GM21619 (cell line): ENCODE measurements at regions not wholly inside any gene's neighbourhood (a gene's known extent, or its start where the extent isn't known, plus 50 kb on each side); places are given as distances from the start of the nearest gene placed in this dataset.

ENCODE experiments used
- ATAC-seq: cut with Tn5 transposase; IDR thresholded peaks from one replicate; pipeline ENCODE4 v1.9.1; 2021; ENCODE audit not compliant: unreplicated experiment

DNA sequence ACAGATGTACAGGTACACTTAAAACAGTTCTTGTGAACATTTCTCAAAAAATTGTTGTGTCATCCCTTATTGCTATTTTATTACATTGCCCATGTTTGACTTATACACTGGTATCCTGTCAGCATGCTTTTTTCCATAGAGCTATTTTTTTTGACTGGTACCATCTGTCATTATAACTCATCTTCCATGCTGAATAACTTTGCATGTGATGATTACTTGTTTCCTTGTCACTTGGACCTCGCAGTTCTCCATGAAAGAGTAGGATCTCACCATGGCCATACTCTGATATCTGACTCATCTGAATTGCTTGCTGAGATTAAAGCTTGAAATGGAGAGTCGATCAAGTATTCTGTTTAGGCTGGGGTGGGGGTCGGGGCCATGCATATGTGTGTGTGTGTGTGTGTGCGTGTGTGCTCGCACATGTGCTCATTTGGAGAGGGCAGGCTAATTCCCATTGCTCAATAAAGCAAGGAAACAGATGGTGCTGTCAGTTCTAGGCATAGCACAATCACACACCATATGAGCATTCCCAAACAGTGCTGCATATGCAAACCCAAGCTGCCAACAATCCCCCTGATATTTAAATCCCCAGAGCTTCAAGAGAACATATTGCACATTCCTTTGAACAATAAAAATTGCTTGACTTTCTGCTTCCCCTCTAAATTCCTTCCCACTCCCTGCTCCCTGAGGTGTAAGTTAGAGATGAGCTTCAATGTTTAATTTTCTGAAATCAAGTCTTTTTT is 62.9 kb downstream of the NHLRC3 start:
- ATAC-seq, result no peak

DNA sequence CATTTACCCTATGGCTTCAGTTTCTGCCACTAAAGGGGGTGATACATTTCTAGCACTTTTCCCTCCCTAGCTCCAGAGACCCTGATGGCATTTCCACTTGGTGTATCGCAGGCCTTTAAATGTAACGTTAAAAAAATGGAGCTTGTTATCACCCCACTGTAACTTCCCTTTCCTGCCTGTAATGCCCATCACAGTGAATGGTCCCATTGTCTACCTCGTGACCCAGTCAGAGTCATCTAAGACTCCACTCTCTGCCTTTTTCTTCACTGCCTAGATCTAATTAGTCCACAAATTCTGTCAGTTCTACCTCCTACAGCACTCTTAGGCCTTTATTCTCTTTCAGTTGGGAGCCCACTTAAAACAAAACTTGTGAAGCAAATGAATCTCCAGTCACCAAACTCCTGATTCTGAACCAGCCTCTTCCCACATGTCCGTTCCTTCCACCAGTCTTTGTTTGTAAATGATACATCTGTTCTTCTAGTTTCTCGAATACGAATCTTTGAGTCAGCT is 64.8 kb downstream of the NHLRC3 start:
- ATAC-seq, result no peak

DNA sequence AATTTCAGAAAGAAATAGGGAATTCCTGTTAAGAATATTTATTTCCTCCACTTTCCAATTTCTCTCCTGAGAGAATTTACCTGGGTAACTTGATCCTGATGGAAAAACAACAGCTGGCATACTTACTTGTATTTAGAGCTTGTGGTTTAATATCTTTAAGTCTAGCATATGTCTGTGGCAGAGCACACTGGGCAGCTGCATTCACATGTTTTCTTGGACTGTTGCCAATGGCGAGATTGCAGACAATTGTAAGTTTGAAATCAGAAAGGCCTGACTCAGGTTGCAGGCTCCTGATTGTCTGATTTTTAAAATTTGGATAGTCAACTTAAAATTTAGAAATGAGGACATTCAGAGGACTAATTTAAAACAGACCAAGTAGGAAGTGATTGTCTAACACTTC is 66.9 kb downstream of the NHLRC3 start:
- no peak for ATAC-seq

DNA sequence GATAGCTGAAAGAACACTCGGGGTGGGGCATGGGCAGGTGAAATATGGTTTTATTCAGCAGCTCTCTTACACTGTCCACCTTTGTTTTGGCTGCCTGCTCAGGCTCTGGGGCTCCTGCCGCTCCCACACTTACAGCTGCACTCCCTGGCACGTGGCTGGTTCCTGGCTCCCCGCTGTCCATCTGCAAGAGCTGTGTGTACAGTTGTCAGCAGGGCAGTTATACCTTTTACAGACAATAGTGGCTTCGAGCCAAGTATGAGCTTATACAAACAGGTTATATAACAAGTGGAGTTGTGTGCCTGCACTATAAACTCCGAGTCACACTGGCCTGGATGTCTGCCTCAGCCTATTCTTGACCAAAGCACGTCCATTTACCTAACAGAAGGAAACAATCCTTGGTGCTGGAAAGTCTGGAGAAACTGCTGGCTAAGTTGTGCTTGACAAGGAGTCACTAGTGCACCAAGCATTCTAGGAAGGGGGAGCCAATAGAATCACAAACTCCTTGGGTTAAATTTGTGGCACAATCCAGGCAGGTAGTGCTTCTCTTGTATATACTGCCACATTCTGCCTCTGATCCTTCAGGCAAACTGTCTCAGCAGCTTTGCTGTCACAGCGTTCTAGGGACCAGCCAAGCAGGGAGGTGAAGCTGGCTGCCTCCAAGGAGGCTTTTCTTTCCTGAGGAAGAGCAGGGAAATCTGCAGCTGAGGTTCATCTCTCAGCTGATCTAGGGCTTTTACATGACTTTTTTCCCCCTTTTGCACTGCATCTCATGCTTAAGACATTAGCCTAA is 68.2 kb downstream of the NHLRC3 start:
- ATAC-seq, result no peak

DNA sequence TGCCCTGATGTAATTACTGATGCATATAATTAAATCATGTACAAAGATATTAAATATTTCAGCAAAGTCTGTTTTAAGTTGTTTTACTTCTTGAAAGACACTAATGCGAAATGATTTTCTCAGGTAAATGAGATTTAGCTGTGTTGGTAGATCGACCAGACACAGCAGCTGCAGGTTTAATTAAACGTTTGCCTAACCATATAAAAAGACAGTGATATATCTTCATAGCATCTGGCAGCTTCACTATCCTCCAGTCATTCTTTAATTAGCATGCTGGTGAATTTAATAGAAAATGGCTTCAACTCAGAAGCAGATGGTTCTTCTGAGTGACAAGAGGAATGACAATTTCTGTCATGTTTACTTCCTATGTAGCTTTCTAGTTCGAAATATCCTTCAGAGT is 69.3 kb downstream of the NHLRC3 start:
- no peak for ATAC-seq

DNA sequence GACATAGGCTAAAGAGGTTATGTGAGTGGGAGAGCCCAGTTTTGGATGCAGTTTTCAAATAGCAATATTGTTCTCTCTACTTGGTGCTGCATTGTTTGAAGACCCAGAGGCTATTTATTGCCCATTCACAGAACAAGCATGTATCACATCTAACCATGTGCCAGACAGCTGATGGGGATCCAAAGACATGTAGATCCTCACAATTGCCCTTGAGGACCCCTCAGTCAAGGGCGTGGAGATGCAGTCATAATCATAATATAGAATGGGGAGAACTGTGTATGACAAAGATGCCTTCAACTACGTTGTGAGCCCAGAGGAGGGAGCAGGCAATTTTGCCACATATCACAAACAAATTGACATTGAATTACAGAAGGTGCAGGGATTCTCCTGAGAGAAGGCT is 70.5 kb downstream of the NHLRC3 start:
- ATAC-seq, result no peak

DNA sequence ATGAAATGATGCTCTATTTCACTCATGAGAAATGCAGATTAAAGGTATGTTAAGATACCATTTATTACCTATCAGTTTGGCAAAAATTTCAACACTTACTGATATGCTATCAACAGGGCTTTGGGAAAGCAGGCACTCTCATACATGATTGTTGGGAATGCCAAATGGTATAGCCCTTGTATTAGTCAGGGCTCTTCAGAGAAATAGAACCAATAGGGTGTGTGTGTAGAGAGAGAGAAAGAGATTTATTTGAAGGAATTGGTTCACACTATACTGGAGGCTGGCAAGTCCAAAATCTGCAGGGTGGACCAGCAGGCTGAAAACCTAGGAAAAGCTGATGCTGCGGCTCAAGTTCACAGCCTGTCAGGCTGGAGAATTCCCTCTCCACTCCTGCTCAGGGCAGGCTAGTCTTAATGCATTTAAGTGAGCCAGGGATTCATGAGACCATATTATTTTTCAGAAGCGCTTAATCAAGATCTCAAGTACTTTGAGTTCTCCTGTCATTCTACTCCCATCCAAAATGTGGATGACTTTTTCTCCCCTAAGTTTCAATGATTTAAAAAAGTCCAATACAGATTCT is 72.4 kb downstream of the NHLRC3 start:
- ATAC-seq, result no peak

DNA sequence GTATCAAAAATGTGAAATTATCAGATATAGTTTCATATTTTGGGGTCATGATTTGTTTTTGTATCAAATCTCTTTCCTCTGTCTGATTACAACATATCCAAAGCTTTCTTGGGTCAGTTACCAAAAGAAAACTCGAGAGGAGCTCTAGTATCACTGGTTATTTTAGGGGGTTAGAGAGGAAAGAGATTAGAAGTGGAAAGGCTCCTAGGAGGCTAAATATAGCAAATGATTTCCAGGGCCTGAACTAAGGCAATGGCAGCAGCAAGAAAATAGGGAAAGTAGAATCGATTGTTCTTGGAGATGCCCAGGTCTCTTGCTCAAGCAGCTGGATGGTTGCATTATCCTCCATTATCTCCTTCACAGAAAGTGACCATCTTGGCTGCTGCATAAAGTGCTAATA is 72.9 kb downstream of the NHLRC3 start:
- no peak for ATAC-seq

DNA sequence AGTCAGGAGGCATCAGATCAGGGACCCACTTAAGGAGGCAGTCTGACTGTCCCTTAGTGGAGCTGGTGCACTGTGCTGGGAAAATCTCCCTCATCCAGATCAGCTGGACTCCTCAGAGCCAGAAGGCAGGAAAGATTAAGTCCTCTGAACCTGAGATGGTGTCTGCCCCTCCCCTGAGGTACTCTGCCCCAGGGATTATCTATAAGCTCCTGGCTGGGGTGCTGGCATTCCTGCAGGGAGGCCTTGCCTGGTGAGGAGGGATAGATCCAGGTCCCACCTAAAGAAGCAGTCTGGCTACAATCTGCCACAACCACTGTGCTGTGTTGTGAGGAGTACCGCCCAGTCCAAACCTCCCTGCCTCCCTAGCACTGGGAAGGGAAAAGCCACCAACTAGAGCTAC is 81.2 kb downstream of the NHLRC3 start:
- ATAC-seq, result no peak

DNA sequence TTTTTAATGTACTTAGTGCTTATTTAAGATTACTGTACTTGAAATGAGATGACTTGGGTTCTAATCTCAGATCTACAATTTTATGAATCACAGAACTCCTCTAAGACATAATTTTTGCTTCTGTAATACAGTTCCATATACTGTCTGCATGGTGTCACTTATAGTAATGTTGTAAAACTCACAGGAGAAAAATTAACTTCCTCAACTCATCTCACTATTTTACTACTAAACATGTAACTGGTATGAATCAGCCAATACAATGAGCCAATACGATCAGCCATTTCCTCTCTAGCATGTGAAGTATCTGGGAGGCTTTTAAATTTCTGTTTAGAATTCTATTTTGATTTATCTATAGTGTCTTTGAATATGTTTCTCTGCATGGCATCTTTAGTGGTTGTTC is 85.3 kb downstream of the NHLRC3 start:
- ATAC-seq, result no peak

DNA sequence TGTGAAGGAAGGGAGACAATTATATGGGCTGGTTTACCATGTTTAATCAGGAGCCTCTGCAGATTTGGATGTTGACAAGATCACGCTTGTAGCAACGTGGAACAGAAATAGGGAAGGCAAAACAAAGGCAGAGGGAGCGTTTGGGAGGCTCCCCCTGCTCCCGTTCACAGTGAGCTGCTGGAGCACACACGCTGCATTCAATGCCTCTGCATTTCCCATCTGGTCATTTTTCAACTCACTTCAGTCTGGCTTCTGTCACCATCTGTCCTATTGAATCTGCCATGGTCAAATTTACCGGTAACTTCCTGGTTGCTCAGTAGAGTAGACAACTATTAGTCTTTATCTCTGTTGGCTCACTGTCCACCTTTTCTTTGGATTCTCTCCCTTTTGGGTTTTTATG is 91.0 kb downstream of the NHLRC3 start:
- no peak for ATAC-seq

DNA sequence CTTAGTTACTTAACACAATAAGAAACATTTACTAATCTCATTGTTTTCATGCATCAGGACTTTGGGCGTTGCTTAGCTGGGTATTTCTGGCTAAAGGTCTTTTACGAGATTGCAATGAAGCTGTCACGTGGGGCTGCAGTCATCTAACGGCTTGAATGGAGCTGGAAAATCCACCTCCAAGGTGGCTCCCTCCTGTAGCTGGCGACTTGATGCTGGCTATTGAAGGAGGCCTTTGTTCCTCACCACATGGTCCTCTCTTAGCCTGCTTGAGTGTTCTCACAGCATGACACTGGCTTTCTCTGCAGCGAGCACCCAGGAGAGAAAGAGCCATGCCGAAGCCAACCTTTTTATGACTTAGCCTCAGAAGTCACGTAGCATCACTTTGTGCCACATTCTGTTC is 92.0 kb downstream of the NHLRC3 start:
- ATAC-seq, result no peak

DNA sequence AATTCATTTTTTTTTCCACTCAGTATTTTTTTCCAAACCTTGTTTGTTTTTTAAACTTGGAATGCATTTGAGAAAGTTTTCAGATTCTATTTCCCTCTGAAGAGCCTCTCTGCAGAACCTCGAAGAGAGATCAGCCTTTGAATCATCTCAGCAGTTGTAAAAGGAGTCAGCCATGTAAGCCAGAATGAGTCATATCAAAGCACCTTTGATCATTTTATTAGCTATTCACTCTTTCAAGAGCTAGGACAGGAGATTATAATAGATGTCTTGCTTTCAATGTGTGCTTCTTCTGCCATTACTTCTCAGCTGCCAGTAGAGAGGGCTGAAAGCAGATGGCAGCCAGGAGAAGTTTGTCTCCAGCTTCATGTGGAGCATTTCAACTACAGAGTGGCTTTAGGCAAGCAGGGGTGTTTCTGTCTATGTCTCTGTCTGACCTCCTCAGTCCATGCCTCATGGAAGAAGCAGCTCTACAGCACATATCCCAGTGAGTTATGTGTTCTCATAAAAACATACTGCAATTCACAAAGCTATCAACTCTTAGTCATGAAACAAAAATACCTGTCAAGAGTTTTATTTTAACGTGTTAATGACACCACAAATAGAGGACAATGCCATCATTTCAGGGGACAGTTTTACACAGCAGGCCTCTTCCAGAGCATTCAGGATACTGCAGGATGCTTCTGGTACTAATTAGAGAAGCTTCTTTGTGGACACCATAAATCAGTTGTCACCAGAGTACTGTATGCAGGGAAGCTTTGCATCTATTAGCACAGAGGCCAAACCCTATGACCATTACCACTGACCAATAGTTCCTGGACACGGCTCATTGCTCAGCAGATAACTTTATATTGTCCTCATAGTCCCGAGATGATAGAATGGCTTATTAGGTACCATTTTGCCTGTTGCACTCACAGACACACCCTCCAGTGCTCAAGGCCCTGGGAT is 94.3 kb downstream of the NHLRC3 start:
- ATAC-seq, result no peak

DNA sequence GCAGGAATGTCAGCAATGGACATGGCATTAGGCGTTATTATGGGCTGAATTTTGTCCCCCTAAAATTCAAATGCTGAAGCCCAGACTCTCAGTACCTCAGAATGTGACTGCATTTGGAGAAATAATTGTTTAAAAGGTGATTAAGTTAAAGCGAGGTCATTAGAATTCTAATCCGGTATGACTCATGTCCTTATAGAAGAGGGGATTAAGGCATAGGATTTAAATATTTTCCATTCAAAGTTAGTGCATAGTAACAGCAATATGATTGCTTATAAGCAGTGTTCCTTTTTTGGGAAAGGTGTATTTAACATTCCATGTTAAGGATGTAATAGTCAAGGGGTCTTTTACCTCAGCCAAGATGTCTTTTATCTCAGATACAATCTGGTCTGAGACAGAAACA is 95.5 kb downstream of the NHLRC3 start:
- no peak for ATAC-seq

DNA sequence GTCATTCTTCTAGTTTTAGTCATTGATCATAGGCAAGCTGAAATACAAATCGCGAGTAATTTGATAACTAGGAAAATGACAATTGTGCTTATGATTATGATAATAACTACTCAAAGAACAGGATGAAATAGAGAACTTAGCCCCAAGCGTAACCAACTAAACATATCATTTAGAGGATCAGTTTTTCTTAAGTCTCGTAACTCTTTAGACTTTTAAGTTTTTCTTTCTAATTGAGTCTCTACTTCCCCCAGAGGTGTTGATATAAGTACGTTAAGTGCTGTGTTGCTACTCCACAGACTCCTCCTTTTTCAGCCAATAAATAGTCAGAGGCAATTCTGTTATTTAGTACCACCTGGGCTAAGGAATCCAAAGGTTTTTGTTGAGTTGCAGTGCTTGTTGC is 96.3 kb downstream of the NHLRC3 start:
- no peak for ATAC-seq

DNA sequence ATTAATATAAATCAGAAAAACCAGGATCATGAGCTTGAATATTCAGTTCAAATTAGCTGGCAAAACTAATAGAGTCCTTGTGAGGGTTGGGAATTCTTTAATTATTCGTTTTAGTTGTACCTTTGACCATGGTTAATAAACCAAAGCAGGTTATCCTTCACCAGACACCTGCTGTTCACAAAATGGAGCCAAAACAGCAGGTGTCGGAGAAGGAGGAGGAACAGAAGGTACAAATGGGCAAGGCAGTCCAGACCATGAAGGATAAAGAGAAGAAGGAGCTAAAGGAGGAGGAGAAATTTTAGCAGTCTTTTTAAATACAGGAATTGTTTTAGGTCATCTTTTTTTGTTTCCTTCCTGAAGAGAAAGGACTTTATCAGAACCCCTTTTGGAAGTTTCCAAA is 106.1 kb downstream of the NHLRC3 start:
- no peak for ATAC-seq

DNA sequence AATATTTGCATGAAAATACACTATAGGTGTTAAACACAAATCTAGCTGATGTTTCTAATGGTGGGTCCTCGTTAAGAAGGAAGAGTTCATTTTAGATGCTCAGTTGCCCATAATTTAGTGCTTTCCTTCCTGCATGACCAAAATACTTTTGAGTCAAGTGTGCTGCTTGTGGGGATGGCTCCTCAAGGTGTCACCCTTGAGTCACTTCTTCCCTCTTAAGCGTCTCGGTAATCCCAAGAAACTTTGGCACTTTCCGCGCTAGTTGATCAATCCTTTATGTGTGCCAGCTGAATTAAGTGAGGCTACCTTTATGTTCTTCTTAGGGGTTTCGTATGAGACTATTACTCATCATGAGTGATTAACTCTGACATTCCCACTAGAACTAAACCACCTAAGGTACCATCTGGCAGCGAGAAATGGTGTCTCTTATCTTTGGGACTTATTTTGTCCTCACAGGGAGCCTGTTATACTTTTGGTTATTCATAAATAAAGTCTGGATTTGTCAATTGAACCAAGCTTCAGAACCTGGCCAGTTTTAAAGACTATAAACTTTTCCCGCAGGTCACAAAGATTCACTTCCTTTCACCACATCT is 106.8 kb downstream of the NHLRC3 start:
- ATAC-seq, result no peak

DNA sequence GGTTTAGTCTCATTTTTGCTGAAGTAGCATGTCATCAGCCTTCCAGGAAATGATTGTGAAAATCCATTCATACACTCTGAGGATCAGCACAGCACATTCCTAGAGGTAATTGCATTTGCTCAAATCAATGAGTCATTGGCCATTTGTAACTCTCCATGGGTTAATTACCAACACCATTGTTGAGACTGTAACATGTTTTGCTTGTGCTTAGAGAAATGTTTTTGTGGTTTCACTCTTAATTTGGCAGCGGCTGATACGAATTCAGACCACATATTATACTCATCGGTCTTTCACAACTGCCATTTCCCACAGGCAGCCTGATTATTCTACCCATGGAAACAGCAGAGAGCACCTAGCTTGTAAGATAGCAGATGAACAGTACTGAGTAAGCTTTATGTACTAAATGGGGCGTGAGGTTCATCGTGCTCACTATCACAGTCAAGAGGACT is 110.3 kb downstream of the NHLRC3 start:
- ATAC-seq, result no peak

DNA sequence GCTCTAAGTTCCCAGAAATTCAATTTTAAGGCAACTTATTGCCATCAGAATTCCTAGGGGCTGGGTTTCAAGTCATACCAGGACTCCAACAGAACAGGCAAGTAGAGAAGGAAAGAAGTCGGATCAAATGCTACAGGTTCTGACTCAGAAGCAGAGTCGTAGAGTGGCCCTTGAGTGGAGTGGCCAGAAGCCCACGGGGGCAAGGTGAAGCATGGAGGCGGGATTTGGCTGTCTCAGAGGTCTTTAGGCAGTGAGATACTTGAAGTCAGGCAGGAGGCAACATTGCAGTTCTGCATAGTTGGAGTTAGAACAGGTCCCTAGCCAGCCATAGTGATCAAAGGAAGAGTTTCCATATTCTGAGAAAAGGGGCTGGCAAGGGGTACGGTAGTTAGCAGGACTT is 111.6 kb downstream of the NHLRC3 start:
- no peak for ATAC-seq

DNA sequence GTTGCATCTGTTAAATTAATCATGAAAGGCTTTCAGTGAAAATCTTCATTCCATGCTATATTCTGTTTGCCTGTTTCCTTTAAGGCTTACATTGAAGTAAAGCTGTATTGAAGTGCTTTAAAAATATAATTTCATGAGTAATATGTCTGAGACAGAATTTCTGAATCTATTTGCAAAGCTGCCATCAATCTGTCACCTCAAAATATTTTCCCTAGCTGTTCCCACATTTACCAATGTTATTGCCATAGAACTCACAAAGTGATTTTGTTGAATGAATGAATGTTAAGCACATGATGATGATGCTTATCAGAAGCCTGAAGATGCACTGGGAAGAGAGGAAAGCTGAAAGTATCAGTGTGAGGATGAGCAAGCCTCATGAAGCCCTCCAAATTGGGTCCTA is 115.8 kb downstream of the NHLRC3 start:
- ATAC-seq, result no peak

DNA sequence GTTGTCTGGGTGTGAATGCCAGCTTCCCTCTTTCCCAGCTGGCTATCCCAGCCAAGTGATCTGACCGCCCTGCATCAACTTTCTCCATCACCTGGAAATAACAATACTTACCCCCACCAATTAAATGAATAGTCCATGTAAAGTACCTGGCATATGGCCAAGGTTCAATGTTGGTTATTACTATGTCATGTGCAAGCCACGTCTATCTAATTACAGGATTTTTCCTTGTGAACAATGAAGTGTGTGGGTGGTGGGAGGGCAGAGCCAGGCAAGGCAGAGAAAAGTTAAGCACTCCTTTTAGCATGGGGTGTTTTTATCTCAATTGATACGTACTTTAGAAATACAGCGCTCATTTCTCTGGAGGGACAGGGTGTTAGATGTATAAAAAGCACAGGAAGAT is 121.1 kb downstream of the NHLRC3 start:
- no peak for ATAC-seq
